Mucosa of rectum (tissue), 2 donors: ENCODE measurements at regions not wholly inside any gene's neighbourhood (a gene's known extent, or its start where the extent isn't known, plus 50 kb on each side); places are given as distances from the start of the nearest gene placed in this dataset.

ENCODE experiments used
- H3K27ac ChIP-seq, 2 donors: one replicate each; pipeline ENCODE4 v1.7.0; 2013; ENCODE audit warnings: inconsistent platforms in 2 of 2, low read depth in 2 of 2, low read length in 2 of 2
- H3K27me3 ChIP-seq, 2 donors: one replicate each; pipeline ENCODE4 v1.7.0; 2013; ENCODE audit warnings: low read length in 2 of 2; ENCODE audit not compliant: control insufficient read depth in 2 of 2, insufficient read depth in 2 of 2
- H3K36me3 ChIP-seq, 2 donors: one replicate each; pipeline ENCODE4 v1.7.0; 2013; ENCODE audit warnings: low read length in 2 of 2; ENCODE audit not compliant: control insufficient read depth in 2 of 2, insufficient read depth in 2 of 2
- H3K4me1 ChIP-seq, 2 donors: one replicate each; pipeline ENCODE4 v1.7.0; 2013; ENCODE audit warnings: low read length in 2 of 2, mild to moderate bottlenecking in 1 of 2; ENCODE audit not compliant: control insufficient read depth in 2 of 2, insufficient read depth in 2 of 2
- H3K4me3 ChIP-seq, 2 donors: one replicate each; pipeline ENCODE4 v1.7.0; 2013; ENCODE audit warnings: low read length in 2 of 2
- H3K9ac ChIP-seq, 2 donors: one replicate each; pipeline ENCODE4 v1.7.0; 2013; ENCODE audit warnings: low read length in 2 of 2, low read depth in 1 of 2, mild to moderate bottlenecking in 1 of 2
- H3K9me3 ChIP-seq, 2 donors: one replicate each; pipeline ENCODE4 v1.7.0; 2013; ENCODE audit warnings: low read length in 2 of 2; ENCODE audit not compliant: control insufficient read depth in 2 of 2
- donor health status: healthy.
- donor health status: Normal muscosa, but diverticular disease.

GRCh38 chr2:81238462-81238861, 933.9 kb upstream of the LRRTM1 start:
- Histone ChIP-seq H3K4me1 (no peaks in the 10 kb centered on the region), H3K4me3 (no peak overlapping the region), H3K9ac (no peak overlapping the region), H3K27ac (no peak overlapping the region), H3K9me3 (no peaks in the 10 kb centered on the region), H3K27me3 (no peaks in the 10 kb centered on the region), H3K36me3 (no peaks in the 10 kb centered on the region)

- no peaks in the 10 kb centered on the region for H3K9me3 ChIP-seq
- H3K27ac ChIP-seq = no peak overlapping the region
- H3K4me1 ChIP-seq = no peaks in the 10 kb centered on the region
- no peaks in the 10 kb centered on the region for H3K36me3 ChIP-seq
- no peak overlapping the region for H3K4me3 ChIP-seq
- H3K27me3 ChIP-seq = no peaks in the 10 kb centered on the region
- no peak overlapping the region for H3K9ac ChIP-seq
Observed at GRCh38 chr2:81235601-81236000, 931.0 kb upstream of the LRRTM1 start.

GRCh38 chr2:81234711-81235110, 930.2 kb upstream of the LRRTM1 start:
- Histone ChIP-seq H3K27me3 (no peaks in the 10 kb centered on the region), H3K4me1 (no peaks in the 10 kb centered on the region), H3K9ac (no peak overlapping the region), H3K27ac (no peak overlapping the region), H3K9me3 (no peaks in the 10 kb centered on the region), H3K36me3 (no peaks in the 10 kb centered on the region), H3K4me3 (no peak overlapping the region)

GRCh38 chr2:81225756-81226155, 921.2 kb upstream of the LRRTM1 start:
- Histone ChIP-seq H3K9me3 (peaks cover 0 to 2% of the 10 kb centered on the region in 2 donors), H3K9ac (no peak overlapping the region), H3K27ac (no peak overlapping the region), H3K4me3 (no peak overlapping the region), H3K27me3 (no peaks in the 10 kb centered on the region), H3K4me1 (no peaks in the 10 kb centered on the region), H3K36me3 (no peaks in the 10 kb centered on the region)

DNA sequence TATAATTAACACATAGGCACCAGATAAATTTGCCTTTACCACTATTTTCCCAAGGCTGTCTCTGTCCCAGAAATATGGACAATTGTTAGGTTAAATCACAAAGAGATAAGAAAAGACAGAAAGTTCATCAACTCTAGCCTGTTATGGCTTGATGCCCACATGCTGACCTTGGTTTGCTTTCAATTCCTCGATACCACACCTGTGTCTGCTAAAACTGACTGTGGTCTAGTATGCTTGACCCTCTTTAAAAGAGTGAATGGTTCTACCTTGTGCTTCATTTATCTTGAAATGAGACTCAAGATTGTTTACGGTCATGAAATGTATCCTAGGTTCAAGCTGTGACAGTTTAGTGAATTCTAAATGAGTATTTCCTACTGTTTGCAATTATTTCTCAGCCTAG, 909.0 kb upstream of the LRRTM1 start:
- Histone ChIP-seq H3K9me3 (no peaks in the 10 kb centered on the region), H3K4me1 (no peaks in the 10 kb centered on the region), H3K36me3 (no peaks in the 10 kb centered on the region), H3K27me3 (no peaks in the 10 kb centered on the region), H3K9ac (no peak overlapping the region), H3K4me3 (no peak overlapping the region), H3K27ac (no peak overlapping the region)

GRCh38 chr2:81206216-81206615, 901.7 kb upstream of the LRRTM1 start:
- Histone ChIP-seq H3K9me3 (no peaks in the 10 kb centered on the region), H3K9ac (no peak overlapping the region), H3K27me3 (no peaks in the 10 kb centered on the region), H3K36me3 (no peaks in the 10 kb centered on the region), H3K4me3 (no peak overlapping the region), H3K4me1 (no peaks in the 10 kb centered on the region), H3K27ac (no peak overlapping the region)

- Histone ChIP-seq H3K9ac (no peak overlapping the region), H3K9me3 (peaks cover 0 to 3% of the 10 kb centered on the region in 2 donors), H3K4me3 (no peak overlapping the region), H3K27ac (no peak overlapping the region), H3K4me1 (no peaks in the 10 kb centered on the region), H3K27me3 (no peaks in the 10 kb centered on the region), H3K36me3 (no peaks in the 10 kb centered on the region)
Observed at GRCh38 chr2:81196933-81197628, 892.5 kb upstream of the LRRTM1 start.

GRCh38 chr2:81196383-81196851, 891.9 kb upstream of the LRRTM1 start:
- H3K4me1 ChIP-seq = no peaks in the 10 kb centered on the region
- no peak overlapping the region for H3K27ac ChIP-seq
- H3K4me3 ChIP-seq = no peak overlapping the region

DNA sequence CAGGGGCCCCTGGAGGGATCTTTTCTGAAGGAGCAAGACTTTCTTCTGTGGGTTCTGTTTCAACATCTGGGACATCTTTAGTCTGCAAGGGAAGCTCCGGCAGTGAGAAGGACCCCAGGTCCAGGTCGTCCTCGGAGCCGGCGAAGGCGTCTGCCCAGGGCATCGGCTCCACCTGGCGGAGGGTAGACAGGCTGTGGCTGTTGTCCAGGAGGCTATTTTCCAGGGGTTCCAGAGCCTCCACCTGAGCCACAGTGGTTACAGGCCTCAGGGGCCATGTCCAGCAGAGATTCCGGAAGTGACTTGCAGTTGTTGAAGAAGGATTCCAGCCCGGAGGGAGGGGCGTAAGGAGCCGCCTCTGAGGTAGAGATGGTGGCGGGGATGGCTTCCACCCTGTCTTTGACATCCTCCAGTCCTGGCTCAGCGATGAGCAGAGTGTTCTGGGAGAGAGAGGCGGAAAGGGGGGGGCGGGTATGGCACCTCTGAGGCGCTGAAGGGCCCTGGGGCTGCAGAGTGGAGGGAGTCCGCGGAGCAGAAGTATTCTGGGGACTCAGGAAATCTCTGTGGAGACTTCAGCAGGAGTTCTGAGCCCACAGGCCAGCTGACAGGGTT, 891.3 kb upstream of the LRRTM1 start:
- Histone ChIP-seq H3K27ac (no peak overlapping the region), H3K27me3 (no peaks in the 10 kb centered on the region), H3K9ac (no peak overlapping the region), H3K36me3 (no peaks in the 10 kb centered on the region), H3K9me3 (peaks cover 0 to 3% of the 10 kb centered on the region in 2 donors), H3K4me3 (no peak overlapping the region), H3K4me1 (no peaks in the 10 kb centered on the region)

More at GRCh38 chr2:81196383-81196851, 891.9 kb upstream of the LRRTM1 start:
- no peak overlapping the region for H3K9ac ChIP-seq
- H3K9me3 ChIP-seq = peaks cover 0 to 3% of the 10 kb centered on the region in 2 donors
- no peaks in the 10 kb centered on the region for H3K27me3 ChIP-seq
- H3K36me3 ChIP-seq = no peaks in the 10 kb centered on the region

DNA sequence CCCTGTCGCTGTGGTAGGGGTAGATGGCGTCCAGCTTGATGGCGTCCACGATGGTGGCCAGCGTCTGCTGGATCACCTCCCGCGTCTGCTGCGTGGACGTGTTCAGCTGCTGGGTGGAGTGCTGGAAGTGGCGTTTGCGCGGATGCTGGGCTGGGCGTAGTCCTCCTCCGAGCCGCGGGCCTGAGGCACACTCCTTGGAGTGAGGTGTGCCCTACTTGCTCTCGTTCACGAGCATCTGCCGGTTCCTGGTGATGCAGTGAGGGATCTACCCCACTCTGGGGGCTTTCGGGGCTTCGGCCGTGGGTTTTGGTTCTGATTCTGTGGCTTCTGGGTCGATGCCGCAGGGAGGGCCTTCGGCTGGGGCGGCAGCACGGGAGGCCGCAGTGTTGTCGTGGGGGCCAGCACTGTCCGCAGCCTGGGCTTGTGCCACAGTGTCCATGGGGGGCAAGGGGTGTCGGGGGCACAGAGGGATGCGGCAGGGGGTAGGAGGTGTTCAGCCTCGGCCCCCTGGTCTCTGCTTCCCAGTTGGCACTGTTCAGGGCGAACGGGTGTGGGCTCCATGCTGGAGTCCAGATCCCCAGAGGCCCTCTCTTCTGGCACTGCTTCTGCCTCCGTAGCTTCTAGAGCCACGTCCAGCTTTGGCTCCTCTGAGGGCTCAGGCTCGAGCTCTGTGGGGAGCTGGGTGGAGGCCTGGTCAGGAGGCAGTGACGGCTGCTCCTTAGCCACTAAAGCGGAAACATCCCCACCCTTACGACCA, 890.6 kb upstream of the LRRTM1 start:
- peaks cover 0 to 3% of the 10 kb centered on the region in 2 donors for H3K9me3 ChIP-seq
- H3K27ac ChIP-seq = no peak overlapping the region
- H3K4me3 ChIP-seq = no peak overlapping the region
- H3K27me3 ChIP-seq = no peaks in the 10 kb centered on the region
- no peak overlapping the region for H3K9ac ChIP-seq
- H3K4me1 ChIP-seq = no peaks in the 10 kb centered on the region
- H3K36me3 ChIP-seq = no peaks in the 10 kb centered on the region
